ENCODE measurements at regions not wholly inside any gene's neighbourhood (a gene's known extent, or its start where the extent isn't known, plus 50 kb on each side); places are given as distances from the start of the nearest gene placed in this dataset.
A peak's percentile ranks its signal among the peaks of the same experiment; 100 is the strongest.

DNA sequence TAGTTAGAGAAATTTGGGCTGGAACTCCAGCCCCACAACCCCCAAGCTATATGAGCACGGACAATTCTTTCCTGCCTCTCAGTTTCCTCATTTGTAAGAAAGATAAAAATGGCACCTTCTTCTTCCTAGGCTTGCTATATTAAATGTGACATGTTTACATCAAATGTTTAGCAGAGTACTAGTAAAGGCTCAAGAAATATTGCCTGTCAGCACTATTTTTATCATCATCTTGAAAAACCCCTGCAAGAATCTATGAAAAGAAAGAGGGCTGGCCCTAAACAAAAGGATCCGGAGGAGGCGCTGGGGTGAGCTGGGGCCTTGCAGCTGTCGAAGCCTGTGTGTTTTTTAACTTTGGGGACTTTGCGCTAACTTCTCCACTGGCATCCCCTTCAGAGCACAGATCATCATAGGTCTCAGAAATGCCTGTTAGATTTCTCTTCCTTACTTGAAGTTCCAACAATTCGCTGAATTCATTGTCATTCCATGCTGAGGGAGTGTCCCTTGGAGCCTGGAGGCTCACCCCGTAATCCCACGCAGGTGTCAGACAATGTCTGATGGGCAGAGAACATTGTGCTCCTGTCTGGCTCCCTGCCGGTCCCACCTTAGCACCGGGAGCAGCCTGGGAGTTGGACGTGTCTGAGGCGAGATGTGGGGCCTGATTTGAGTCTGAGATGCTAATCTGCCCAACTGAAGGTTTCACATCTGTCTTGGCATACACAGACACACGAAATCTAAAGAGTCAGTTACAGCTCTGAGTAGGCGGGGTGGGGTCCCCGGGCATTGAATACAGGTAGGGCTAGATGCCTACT, 206.8 kb downstream of the NUAK1 start:
- DNase-seq = no peak

DNA sequence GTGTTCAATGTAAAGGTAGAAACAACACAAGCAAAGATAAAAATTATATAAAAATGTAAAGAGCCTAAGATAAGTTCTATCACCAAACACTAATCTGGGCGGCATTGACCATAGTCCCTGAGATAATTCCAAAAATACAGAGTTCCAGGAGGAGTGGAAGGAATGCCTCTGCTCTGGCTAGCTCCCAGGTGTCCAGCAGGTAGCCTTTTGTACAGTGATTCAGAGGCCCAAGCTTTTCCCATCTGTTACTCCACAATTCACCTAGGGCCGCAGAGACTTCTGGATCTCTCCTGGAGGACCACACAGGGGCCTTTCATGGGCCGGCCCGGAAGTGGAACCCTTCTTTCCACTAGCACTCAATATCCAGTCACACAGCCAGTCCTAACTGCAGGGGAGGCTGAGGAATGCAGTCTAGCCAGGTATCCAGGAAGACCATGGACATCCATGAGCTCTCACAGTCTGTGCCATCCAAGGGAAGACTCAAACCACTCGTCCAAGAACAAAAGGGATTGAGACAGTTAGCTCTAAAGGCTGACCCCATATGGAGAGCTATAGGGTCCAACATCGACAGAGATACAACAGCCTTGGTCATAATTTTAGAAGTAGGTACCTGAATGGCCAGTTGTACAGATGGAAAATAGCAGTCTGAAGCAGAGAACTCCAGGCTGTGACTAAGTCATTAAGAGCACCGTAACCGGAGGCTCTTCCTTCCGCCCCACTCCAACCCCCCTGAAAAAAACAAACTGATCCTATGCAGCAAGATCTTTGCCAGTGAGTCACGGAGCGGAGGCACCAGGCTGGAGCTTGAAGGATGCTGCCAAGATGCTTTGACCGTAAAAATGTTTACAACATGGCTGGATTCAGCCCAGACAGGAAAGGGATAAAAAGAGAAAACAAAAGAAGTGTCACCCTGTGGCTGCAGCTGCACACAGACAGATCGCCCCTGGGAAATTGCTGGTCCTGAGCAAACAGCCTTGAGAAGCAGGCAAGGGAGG, 204.8 kb downstream of the NUAK1 start:
- DNase-seq = peak; percentile 44

DNA sequence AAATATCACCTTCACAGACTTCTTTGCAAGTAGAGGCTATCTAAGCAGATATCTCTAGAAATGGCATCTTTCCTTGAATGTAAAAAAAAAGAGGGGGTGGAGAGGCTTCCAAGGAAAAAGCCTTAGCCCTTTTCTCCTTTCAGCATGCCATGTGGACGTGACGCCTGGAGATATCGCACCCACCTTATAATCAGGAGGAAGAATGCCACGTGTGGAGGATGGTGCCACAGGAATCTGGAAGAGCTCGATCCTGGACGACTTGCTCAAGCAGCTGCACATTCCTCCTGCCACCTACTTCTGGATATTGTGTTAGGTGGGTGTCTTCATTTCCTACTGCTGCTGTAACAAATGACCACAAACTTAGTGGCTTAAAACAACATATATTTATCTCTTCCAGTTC, 203.6 kb downstream of the NUAK1 start:
- DNase-seq = no peak

DNA sequence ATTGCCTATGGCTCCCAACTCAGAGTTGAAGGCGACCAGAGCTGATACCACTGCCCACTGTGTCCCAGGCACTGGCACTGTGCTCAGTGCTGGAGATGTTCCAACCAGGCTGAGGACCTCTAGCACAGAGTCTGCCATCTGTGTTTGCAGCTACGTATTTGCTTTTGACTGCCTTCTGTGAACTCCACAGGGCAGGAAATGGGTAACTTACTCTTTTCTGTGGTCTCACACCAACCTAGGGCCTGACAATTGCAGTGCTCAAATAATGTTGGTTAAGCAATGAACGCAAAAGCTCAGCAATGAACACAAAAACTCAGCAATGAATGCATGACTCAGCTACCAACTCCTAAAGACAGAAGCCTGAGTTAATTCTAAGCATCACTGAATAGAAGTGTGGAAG, 202.8 kb downstream of the NUAK1 start:
- DNase-seq = no peak

DNA sequence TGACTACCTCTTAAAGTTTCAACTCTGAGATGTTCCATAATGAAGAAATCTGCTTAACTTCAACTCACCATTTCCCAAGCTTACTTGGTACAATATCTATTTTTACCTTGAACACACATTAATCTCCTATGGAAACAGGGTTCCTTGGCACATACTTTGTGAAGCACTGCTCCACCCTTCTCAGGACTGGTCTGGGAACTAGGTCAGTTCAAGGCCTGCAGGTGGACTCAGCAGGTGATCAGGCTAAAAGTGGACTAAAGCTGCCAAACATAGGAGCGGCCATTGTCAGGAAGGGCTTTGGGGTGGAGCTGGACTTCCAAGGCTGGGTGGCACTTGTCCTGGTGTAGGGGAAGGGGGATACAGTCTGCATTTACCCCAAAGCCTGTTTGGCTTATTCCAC, 202.3 kb downstream of the NUAK1 start:
- DNase-seq = no peak

DNA sequence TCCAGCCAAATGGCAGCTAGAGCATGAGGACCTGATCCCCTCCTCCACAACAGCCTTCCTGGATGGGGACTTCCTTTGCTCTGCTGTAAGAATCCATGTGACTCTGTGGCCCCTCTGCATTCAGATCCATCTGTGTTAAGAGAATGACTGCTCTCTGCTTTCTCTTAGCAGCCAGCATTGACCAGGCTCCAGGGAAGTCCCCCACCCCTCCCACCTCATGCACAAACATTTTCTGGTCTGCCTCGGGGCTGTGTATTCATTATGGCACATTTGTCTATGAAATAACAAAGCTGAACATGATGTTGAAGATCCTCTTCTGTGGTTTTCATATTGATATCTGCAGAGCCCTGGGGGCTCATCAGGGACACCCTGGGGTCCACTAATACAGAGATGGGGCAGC, 201.7 kb downstream of the NUAK1 start:
- DNase-seq = no peak

DNA sequence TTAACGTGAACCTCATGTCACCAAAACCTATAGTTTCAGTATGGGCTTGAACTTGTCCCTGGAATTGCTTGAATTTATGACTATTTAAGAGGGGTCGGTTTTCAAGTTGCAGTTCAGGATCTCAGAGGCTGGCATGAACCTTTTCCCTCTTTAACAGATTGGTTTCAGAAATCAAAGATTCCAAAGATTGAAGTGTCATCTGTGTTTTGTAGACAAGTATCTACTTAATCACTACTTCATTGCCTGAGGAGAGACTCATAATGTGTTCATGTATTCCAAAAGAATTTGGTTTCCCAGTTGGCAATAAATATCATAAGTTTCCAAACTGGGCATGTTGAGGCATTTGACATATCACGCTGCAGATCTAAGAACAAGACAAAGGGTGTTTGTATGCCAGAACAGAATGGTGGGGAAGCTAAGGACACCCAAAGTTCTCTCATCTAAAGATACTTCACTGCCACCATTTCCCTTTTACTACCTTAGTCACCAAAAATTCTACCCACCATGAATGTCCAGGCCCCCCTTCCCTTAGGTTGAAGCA, 199.5 kb downstream of the NUAK1 start:
- DNase-seq = no peak

DNA sequence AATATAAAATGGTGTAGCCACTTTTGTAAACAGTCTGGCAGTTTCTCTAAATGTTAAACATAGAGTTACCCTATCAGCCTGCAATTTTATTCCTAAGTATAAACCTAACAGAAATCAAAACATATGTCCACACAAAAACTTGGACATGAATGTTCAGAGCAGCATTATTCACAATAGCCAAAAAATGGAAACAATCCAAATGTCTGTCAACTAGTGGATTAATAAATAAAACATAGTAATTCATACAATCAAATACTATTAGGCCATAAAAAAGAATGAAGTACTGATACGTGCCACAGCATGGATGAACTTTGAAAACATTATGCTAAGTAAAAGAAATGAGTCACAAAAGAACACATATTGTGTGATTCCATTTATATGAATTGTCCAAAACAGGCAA, 196.5 kb downstream of the NUAK1 start:
- no peak for DNase-seq

DNA sequence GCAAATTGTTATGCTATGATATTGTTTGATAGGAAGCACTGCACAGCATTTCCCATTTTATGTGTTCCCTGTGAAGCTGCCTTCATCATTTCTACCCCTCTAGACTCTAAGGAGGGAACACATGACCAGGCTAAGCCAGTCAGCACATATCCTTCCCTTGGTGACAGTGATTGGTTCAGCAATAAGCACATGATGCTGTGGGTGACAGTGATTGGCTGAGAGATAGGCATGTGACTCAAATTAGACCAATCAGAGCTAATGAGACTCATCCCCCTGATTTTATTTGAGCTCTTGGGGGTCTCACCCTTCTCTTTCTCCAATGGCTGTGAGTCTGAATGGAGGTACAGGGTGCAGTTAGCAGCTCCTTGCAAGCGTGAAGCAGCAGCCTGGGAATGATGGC, 195.2 kb downstream of the NUAK1 start:
- DNase-seq = no peak

DNA sequence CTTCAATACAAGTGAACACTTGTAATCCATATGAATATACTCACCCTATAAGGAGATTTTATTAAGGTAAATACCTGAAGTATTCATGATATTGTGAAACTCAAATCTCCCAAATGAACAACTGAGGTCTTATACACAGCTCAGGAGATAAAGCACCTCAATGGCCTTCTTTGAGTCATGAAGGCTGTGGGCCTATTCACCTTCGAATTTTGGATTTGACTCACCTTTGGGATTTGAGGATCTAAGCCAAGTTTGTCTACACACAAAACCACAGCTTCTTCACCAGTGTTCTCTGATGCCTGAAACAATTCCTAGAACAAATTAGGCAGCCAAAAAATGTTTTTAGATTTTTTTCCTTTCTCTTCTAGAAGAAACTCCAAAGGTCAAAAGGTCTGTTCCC, 194.1 kb downstream of the NUAK1 start:
- no peak for DNase-seq

DNA sequence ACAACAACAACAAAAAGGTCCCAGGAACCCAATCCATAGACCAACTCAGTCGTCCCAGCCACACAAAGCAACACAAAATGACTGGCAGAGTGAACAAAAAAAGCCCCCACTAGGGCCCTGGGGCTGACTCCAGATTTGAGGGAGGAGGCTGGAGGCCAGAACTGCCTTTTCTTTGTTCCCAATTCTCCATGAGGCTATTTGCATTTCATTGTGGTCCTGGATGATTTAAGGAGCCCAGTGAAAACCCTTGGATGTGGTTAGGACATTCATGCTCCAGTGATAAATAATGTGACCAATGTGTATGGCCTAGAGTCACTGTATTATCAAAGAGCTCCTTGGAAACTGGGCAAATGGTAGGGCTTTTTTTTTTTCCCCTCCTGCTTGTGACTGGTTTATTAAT, 192.9 kb downstream of the NUAK1 start:
- no peak for DNase-seq

DNA sequence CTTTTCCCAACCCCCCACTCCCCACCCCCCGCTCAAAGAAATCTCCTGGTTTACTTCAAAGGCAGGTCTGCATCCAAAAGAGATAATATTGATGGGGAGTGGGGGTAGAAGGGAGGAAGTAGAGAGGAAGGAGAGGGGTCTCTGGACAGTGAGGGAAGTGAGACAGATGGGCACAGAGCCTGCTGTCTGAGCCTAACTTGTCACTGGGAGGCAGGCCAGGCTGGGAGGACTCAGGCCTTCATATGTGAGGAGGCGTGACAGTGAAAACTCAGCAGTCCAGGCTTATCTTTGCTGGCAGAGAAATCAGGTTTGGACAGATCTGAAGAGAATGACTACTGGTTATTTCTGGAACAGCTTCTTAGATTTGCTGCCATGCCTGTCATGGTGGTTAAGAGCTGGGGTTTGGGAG, 192.3 kb downstream of the NUAK1 start:
- DNase-seq = peak; percentile 27

DNA sequence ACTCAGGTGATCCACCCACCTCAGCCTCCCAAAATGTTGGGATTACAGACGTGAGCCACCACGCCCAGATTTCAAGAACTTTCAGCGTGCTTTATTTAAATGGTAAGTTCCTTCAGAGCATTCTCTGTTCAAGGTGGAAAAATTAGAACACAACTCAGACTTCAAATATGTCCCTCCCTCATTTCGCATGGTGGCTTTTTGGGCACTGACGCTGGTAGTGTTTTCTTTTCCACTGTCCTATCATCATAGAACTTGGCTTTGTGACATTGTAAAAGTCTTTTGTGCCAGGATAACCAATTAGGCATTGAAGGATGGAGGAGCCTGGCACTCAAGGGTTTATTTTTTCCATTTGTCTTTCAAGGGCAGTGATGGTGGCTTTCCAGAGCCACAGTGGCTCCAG, 190.8 kb downstream of the NUAK1 start:
- no peak for DNase-seq

DNA sequence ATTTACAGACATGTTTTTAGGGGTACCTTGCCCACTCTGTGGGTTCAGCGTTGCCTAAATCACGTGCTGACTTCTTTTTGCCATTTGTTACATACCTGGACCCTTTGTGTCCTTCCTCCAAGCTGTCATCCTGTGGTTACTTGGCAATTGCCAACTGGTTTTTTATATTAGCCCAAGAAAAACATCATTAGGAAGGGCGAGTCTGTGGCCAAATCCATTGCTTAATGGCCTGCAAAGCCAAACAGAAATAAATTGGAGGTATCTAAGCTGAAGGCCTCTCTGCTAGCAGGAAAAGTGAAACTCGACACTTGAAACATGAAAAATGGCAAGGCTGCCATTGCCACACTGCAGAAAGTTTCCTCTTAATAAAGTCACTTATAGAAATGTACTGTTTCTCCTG, 190.4 kb downstream of the NUAK1 start:
- DNase-seq = no peak

DNA sequence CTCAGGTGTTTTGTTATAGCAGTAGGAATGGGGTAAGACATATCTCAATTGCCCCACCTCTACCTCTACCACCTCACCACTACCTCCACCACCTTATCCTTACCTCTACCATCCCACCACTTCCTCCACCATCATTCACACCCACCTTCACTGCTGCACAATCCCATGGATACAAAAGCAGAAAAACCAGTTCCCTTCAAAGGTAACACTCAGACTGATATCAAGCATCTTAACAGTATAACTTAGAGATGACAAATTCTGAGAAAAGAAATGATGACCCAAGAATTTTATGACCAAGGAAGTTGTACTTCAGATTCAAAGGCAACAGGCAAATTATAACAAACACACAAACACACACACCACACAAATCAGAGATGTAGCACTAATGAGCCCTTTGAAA, 189.4 kb downstream of the NUAK1 start:
- DNase-seq = no peak

DNA sequence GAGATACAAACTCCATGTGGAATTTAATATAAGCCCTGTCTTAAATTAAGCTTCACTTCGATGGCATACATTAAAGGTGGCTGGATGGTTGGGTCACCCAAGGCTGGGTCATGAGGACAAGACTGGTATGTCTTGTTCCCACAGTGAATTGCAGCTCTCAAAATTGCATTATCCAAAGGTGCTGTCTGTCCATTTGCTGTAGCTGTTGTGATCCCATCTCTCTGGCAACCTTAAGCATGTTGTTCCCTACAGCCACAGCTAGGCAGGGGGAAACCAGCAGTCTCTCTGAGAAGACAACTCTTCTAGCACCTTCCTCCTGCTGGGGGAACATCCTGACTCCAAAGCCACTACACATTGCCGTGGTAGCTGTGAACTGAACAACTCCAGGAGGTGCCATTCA, 187.0 kb downstream of the NUAK1 start:
- no peak for DNase-seq

DNA sequence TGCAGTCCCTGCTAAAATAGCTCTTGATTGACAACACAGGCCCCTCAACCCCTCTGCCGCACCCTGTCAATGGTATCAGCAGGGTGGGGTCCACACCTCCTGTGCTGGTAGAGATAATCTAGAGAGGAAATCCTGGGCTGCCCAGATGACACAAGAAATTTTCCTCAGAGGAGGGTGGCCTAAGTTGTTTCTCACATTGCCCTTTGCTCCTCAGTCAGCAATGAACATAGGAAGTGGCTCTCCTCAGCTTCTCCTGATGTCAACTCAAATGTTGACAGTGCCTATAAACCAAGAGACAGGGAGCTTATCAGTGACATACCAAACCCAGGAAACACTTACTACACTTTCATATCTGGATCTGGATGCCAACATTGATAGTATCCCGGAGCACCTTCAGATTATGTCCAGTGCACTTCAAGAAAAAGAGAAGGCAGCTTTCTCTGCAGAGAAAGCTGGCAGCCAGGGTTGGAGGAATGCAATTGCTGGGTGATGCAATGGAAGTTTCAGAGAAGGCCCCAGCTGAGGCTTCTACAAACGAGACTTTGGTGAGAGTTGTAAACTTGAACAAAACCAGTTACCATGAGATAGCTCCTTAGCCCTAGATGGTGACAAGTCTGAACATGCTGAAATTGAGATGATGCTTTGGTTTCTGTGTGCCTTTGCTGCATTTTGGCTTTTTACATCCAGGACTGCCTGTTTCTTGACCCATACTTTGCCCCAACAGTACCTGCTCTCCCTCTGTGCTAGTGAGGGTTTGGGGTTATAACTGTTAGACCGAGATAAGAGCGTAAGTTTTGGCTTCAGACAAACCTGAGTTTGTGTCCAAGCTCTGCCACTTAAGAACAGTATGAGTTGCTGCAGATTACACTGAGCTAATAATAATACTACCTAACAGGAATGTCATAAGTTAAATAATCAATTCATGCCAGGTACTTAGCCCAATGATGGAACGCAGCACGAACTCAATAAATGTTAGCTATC, 183.5 kb downstream of the NUAK1 start:
- DNase-seq = no peak

DNA sequence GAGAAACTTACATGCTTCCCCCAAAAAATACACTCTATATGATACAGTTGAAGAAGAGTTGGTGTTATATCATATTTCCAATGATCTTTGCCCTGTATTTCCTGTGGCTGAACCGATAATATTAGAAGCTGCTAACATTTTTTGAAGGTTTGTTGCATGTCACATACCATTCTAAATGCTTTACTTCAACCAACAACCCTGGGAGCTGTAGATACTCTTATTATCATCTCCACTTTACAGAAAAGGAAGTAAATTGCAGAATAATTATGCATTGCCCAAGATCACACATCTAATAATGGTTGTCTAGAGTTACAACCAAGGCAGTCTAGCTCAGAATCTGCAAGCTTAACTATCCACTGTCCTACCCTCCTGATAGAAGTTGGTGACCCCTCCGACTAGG, 182.8 kb downstream of the NUAK1 start:
- no peak for DNase-seq

DNA sequence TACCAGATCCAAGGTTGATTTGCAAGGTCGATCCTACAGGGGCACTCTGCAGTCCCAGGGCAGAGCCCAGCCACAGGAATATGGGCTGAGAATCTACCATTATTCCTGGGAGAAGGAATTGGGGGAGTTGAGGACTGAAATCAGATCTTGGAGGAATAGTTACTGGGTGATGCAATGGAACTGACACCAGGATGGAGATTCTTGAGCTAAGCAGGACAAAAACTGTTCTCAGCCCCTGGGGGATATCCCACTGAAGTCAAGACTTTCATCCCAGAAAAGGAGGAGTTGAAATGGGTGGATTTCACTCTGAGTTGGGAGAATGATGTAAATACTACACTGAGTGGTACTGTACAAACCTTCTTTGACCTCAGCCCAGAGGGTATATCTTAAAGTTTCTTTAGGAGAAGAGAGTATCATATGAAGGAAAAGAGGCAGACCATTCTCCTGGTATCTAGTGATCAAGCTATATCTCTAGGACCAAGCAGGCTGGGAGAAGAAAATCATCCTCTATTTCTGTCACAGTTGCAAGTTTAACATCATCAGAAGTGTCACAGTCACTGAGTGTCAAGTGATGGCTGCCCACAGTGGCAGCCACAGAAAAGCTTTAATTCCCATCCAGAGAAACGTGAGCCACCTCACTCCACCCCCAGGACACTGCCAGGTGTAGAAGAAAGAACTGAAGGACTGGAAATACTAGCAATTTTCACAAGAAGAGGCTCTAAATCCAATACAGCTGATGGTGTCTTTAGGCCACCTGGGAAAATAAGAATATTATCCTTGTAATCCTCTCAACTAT, 181.9 kb downstream of the NUAK1 start:
- no peak for DNase-seq

DNA sequence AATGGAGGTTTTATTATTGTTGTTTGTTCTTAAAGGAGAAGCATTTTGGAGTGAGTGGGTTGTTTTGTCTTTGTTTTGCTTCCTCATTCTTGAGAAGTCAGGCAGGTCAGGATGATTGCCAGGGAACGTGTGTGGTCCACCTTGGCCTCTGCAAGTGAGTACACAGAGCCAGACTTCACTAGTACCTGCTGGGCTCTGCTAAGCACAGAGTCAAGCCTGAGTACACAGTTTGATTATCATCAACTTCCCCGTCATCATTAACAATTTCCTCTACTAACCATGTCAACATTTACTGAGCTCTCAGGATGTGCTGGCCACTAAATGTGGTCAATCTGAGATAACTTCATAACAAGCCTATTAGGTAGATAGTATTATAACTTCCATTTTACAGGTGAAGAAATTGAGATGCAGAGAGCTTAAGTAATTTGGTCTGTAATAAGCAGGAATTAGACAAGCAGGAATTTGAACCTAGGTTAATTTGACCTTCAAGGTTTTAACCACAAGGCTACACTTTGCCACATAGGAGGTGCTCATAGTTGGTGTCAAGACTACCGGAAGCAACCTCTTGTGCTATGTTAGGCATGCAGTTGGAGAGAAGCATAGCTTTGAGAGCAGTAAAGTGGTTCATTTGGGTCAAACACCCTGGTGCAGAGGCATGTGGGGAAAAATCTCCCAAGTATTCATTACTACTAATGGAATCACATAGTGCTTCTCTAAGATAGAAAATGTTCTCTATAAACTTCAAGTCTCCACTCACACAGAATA, 178.3 kb downstream of the NUAK1 start:
- DNase-seq = no peak

All from tongue (tissue), 1 donor.